ENCODE measurements at regions not wholly inside any gene's neighbourhood (a gene's known extent, or its start where the extent isn't known, plus 50 kb on each side); places are given as distances from the start of the nearest gene placed in this dataset.

DNA sequence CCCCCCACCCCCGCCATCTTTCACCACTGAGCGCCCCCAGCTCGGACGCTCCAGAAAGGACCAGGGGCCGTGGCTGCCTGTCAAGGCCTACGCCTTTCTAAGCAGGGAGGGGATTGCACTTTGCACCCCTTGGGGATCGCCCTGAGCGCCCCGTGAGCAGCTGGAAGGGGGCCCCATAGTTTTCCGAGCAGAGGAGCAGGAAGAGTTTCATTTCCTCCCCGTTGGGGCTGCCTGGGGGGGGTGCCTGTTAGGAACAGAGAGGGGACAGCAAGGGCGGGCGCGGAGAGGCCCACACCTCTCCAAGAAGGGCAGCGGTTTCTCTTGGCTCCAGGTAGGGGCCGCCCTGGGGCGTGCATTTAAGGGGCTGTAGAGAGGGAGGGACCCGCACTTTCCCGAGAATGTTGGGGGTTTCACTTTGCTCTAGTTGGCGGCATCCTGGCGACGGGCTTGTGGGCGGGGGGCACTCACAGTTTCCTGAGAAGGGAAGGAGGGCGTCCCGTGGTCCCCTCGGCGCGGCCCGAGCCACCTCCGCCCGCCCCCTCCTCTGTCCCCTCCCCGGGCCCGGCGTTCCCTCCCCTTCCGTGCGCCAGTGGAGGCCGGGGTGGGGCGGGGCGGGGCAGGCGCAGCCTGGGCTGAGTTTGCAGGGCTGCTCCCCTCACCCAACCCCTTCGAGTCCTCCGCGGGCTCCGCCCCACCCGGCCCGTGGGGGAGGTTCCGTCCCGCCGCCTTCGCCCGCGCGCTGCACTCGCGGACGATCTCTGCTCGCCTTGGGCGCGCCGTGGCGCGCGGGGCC, 82.3 kb upstream of the CD99 start:
- intact Hi-C loops (cut with micrococcal nuclease; ENCODE audit: unreplicated experiment) = no loop called here

GRCh38 chrX:2607113-2607512, 84.0 kb upstream of the CD99 start:
- CTCF ChIA-PET = no interaction called here
- intact Hi-C loops (cut with micrococcal nuclease; ENCODE audit: unreplicated experiment) = no loop called here
- Histone ChIP-seq H3K4me1 (ENCODE audit: insufficient read depth, low read length, poor library complexity, severe bottlenecking) (peaks cover 14% of the 10 kb centered on the region), H3K27ac (ENCODE audit: low read depth, low read length, poor library complexity, severe bottlenecking) (no peak overlapping the region), H3K27me3 (replicated peaks; ENCODE audit: insufficient read depth, low read depth, low read length, poor library complexity) (no peaks in the 10 kb centered on the region), H3K36me3 (ENCODE audit: insufficient read depth, low read length, poor library complexity, severe bottlenecking) (peaks cover 4% of the 10 kb centered on the region), H3K4me3 (ENCODE audit: low read depth, low read length, poor library complexity, severe bottlenecking) (no peak overlapping the region), H3K9me3 (ENCODE audit: low read depth, low read length, poor library complexity, severe bottlenecking) (no peaks in the 10 kb centered on the region)
- TF ChIP-seq, protein P1, sequence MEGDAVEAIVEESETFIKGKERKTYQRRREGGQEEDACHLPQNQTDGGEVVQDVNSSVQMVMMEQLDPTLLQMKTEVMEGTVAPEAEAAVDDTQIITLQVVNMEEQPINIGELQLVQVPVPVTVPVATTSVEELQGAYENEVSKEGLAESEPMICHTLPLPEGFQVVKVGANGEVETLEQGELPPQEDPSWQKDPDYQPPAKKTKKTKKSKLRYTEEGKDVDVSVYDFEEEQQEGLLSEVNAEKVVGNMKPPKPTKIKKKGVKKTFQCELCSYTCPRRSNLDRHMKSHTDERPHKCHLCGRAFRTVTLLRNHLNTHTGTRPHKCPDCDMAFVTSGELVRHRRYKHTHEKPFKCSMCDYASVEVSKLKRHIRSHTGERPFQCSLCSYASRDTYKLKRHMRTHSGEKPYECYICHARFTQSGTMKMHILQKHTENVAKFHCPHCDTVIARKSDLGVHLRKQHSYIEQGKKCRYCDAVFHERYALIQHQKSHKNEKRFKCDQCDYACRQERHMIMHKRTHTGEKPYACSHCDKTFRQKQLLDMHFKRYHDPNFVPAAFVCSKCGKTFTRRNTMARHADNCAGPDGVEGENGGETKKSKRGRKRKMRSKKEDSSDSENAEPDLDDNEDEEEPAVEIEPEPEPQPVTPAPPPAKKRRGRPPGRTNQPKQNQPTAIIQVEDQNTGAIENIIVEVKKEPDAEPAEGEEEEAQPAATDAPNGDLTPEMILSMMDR (conservative IDR thresholded peaks at IDR 0.05; ENCODE audit: low read depth, low read length) = no peak
- TF ChIP-seq EZH2 (IDR thresholded peaks at IDR 0.05; ENCODE audit: borderline replicate concordance, low read depth, low read length, poor library complexity, severe bottlenecking) = no peak
- no peak for DNase-seq (ENCODE audit: low spot score)
- no TSS peak for BruUV-seq (replicated peaks)
- POLR2A ChIA-PET (ENCODE audit: low non-redundant PET) = no interaction called here

More for the DNA sequence above, 82.3 kb upstream of the CD99 start:
- Histone ChIP-seq H3K4me1 (ENCODE audit: insufficient read depth, low read length, poor library complexity, severe bottlenecking) (peaks cover 14% of the 10 kb centered on the region), H3K9me3 (ENCODE audit: low read depth, low read length, poor library complexity, severe bottlenecking) (no peaks in the 10 kb centered on the region), H3K27ac (ENCODE audit: low read depth, low read length, poor library complexity, severe bottlenecking) (peak overlapping the region; percentile 80), H3K36me3 (ENCODE audit: insufficient read depth, low read length, poor library complexity, severe bottlenecking) (peaks cover 11% of the 10 kb centered on the region), H3K27me3 (replicated peaks; ENCODE audit: insufficient read depth, low read depth, low read length, poor library complexity) (no peaks in the 10 kb centered on the region), H3K4me3 (ENCODE audit: low read depth, low read length, poor library complexity, severe bottlenecking) (peak overlapping the region; percentile 87)
- ChIA-PET CTCF (no interaction called here), POLR2A (ENCODE audit: low non-redundant PET) (no interaction called here)
- TF ChIP-seq, protein P1 (conservative IDR thresholded peaks at IDR 0.05; ENCODE audit: low read depth, low read length) = no peak
- TF ChIP-seq EZH2 (IDR thresholded peaks at IDR 0.05; ENCODE audit: borderline replicate concordance, low read depth, low read length, poor library complexity, severe bottlenecking) = no peak
- no TSS peak for BruUV-seq (replicated peaks)
- DNase-seq (ENCODE audit: low spot score) = peak; percentile 95

- intact Hi-C loops (cut with micrococcal nuclease; ENCODE audit: unreplicated experiment) = no loop called here
- Histone ChIP-seq H3K27me3 (replicated peaks; ENCODE audit: insufficient read depth, low read depth, low read length, poor library complexity) (no peaks in the 10 kb centered on the region), H3K4me1 (ENCODE audit: insufficient read depth, low read length, poor library complexity, severe bottlenecking) (no peaks in the 10 kb centered on the region), H3K36me3 (ENCODE audit: insufficient read depth, low read length, poor library complexity, severe bottlenecking) (peaks cover 4% of the 10 kb centered on the region), H3K9me3 (ENCODE audit: low read depth, low read length, poor library complexity, severe bottlenecking) (no peaks in the 10 kb centered on the region), H3K27ac (ENCODE audit: low read depth, low read length, poor library complexity, severe bottlenecking) (no peak overlapping the region), H3K4me3 (ENCODE audit: low read depth, low read length, poor library complexity, severe bottlenecking) (no peak overlapping the region)
- DNase-seq (ENCODE audit: low spot score) = no peak
- POLR2A ChIA-PET (ENCODE audit: low non-redundant PET) = no interaction called here
- no TSS peak for BruUV-seq (replicated peaks)
- TF ChIP-seq EZH2 (IDR thresholded peaks at IDR 0.05; ENCODE audit: borderline replicate concordance, low read depth, low read length, poor library complexity, severe bottlenecking) = no peak
- TF ChIP-seq, protein P1 (conservative IDR thresholded peaks at IDR 0.05; ENCODE audit: low read depth, low read length) = no peak
- CTCF ChIA-PET = no interaction called here
These were observed 90.5 kb upstream of the CD99 start for GRCh38 chrX:2600564-2600963.

Measured in A673 (cell line).